ENCODE measurements at regions not wholly inside any gene's neighbourhood (a gene's known extent, or its start where the extent isn't known, plus 50 kb on each side); places are given as distances from the start of the nearest gene placed in this dataset.
A peak's percentile ranks its signal among the peaks of the same experiment; 100 is the strongest.

DNA sequence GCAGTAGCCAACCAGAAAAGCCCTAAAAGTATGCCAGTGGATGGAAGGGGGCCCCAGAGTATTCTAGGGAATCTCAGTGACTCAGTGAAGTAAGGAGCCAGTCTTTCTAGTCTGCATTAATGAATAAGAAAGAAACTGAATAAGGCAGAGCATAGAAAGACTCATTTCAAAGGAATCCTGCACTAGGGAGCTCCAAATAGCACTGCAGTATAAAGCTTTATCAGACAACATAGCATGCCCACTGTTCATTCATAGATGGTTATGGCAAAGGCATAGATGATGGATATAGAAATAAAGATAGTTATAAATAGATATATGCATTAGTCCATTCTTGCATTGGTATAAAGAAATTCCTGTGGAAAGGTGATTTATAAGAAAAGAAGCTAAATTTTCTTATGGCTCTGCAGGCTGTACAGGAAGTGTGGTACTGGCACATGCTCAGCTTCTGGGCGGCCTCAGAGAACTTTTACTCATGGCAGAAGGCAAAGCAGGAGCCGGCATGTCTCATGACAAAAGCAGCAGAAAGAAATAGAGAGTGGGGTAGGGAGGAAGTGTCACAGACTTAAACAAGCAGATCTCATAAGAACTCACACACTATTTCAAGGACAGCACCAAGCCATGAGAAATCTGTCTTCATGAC, 498.5 kb downstream of the CDY2B start:
- no peaks in the 10 kb centered on the region for H3K27me3 ChIP-seq (ENCODE audit: control insufficient read depth, insufficient read depth, low read length)
- no peak for DNase-seq (ENCODE audit: low read depth, low spot score)
- H3K9me3 ChIP-seq (ENCODE audit: control insufficient read depth, insufficient read depth, low read length) = no peaks in the 10 kb centered on the region
- no CpG with 5 or more reads among the region's 2 CpGs for WGBS (ENCODE audit: insufficient coverage, insufficient read length)
- H3K36me3 ChIP-seq (ENCODE audit: control insufficient read depth, insufficient read depth, low read length) = no peaks in the 10 kb centered on the region
- no peak overlapping the region for H3K4me3 ChIP-seq (ENCODE audit: low read length)
- H3K27ac ChIP-seq (ENCODE audit: low read length) = no peak overlapping the region
- H3K4me1 ChIP-seq (ENCODE audit: control insufficient read depth, insufficient read depth, low read length) = no peaks in the 10 kb centered on the region

GRCh38 chrY:17378326-17378725, 501.7 kb downstream of the CDY2B start:
- Histone ChIP-seq H3K27ac (ENCODE audit: low read length) (no peak overlapping the region), H3K4me3 (ENCODE audit: low read length) (no peak overlapping the region), H3K36me3 (ENCODE audit: control insufficient read depth, insufficient read depth, low read length) (no peaks in the 10 kb centered on the region), H3K9me3 (ENCODE audit: control insufficient read depth, insufficient read depth, low read length) (no peaks in the 10 kb centered on the region), H3K27me3 (ENCODE audit: control insufficient read depth, insufficient read depth, low read length) (no peaks in the 10 kb centered on the region), H3K4me1 (ENCODE audit: control insufficient read depth, insufficient read depth, low read length) (no peaks in the 10 kb centered on the region)
- WGBS (ENCODE audit: insufficient coverage, insufficient read length) = no CpG with 5 or more reads among the region's 1 CpG
- DNase-seq (ENCODE audit: low read depth, low spot score) = no peak

DNA sequence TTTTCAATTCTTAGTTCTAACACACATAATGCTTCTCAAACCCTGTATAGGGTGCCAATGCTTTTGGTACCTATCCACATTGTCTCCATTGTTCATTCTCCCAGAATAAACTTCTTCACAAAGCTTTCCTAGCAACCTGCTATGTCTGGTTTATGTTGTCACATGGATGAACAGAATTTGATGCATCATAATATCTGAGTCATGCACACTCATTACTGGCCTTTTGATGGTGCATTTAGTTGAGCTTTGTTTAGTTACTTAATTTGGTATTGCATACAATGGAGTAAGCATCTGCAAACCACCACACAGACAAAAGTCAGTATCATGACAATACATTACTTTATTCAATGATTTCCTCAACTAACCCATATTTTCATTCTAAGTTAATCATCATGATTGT, 511.6 kb downstream of the CDY2B start:
- Histone ChIP-seq H3K27me3 (ENCODE audit: control insufficient read depth, insufficient read depth, low read length) (no peaks in the 10 kb centered on the region), H3K4me3 (ENCODE audit: low read length) (no peak overlapping the region), H3K27ac (ENCODE audit: low read length) (no peak overlapping the region), H3K36me3 (ENCODE audit: control insufficient read depth, insufficient read depth, low read length) (no peaks in the 10 kb centered on the region), H3K9me3 (ENCODE audit: control insufficient read depth, insufficient read depth, low read length) (no peaks in the 10 kb centered on the region), H3K4me1 (ENCODE audit: control insufficient read depth, insufficient read depth, low read length) (no peaks in the 10 kb centered on the region)
- DNase-seq (ENCODE audit: low read depth, low spot score) = no peak

DNA sequence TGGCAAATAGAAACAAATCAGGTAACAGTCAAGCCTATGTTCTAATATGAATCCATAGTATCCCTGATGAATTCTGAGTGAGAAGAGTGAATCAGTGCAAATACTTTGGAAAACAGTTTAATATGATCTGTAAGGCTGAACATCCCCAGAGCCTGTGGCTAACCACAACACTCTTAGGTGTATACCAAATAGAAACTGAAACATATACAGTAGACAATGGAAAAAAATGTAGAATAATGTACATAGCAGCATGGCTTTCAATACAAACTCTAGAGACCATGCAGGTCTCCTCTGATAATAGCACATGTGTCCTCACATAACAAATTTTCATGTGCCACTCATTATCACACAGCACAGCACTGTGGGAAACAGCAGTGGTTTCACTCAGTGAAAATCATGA, 513.6 kb downstream of the CDY2B start:
- no peak overlapping the region for H3K4me3 ChIP-seq (ENCODE audit: low read length)
- no peaks in the 10 kb centered on the region for H3K27me3 ChIP-seq (ENCODE audit: control insufficient read depth, insufficient read depth, low read length)
- no peaks in the 10 kb centered on the region for H3K36me3 ChIP-seq (ENCODE audit: control insufficient read depth, insufficient read depth, low read length)
- no peaks in the 10 kb centered on the region for H3K9me3 ChIP-seq (ENCODE audit: control insufficient read depth, insufficient read depth, low read length)
- DNase-seq (ENCODE audit: low read depth, low spot score) = no peak
- H3K27ac ChIP-seq (ENCODE audit: low read length) = no peak overlapping the region
- no peaks in the 10 kb centered on the region for H3K4me1 ChIP-seq (ENCODE audit: control insufficient read depth, insufficient read depth, low read length)

GRCh38 chrY:17339028-17339427, 541.0 kb downstream of the CDY2B start:
- no CpG with 5 or more reads among the region's 4 CpGs for WGBS (ENCODE audit: insufficient coverage, insufficient read length)
- Histone ChIP-seq H3K4me3 (ENCODE audit: low read length) (no peak overlapping the region), H3K9me3 (ENCODE audit: control insufficient read depth, insufficient read depth, low read length) (no peaks in the 10 kb centered on the region), H3K4me1 (ENCODE audit: control insufficient read depth, insufficient read depth, low read length) (no peaks in the 10 kb centered on the region), H3K27me3 (ENCODE audit: control insufficient read depth, insufficient read depth, low read length) (no peaks in the 10 kb centered on the region), H3K36me3 (ENCODE audit: control insufficient read depth, insufficient read depth, low read length) (no peaks in the 10 kb centered on the region), H3K27ac (ENCODE audit: low read length) (no peak overlapping the region)
- peak; percentile 2 for DNase-seq (ENCODE audit: low read depth, low spot score)

DNA sequence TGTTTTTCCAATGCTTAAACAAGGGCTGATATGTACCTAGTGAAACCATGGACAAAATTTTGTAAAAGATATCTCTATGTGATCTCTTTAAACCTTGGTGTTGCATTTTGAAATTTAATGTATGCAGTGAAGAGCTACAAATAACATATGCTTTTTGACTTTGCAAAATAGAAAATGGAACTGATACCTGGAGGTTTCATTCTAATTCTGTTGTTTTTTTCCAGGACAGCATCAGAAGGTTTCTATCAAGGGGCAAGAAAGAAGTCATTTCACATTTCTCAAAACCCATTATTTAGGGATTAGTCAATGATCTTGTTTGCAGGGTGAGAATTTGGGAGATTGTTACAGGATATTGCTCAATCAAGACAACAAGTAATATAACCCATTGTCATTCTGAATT, 549.3 kb downstream of the CDY2B start:
- H3K27ac ChIP-seq (ENCODE audit: low read length) = no peak overlapping the region

DNA sequence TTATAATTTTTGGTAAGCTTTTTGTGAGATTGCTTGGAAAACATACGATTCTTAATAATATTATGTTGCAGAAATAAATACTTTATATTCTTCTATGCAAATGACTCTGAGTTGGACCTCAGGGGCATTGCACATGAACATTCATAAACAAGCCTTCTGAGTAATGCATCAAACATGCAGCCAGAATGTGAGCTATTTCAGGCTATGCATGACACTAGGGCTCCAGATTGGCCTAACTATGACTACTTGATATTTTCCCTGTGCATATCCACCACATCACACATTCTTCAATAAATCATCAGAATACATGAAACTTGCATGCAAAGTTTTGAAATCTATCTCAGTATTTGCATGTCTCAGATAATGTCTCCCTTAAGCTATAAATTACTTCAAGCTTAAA, 560.1 kb downstream of the CDY2B start:
- Histone ChIP-seq H3K27ac (ENCODE audit: low read length) (no peak overlapping the region), H3K27me3 (ENCODE audit: control insufficient read depth, insufficient read depth, low read length) (no peaks in the 10 kb centered on the region), H3K4me3 (ENCODE audit: low read length) (no peak overlapping the region), H3K4me1 (ENCODE audit: control insufficient read depth, insufficient read depth, low read length) (no peaks in the 10 kb centered on the region), H3K36me3 (ENCODE audit: control insufficient read depth, insufficient read depth, low read length) (no peaks in the 10 kb centered on the region), H3K9me3 (ENCODE audit: control insufficient read depth, insufficient read depth, low read length) (no peaks in the 10 kb centered on the region)
- DNase-seq (ENCODE audit: low read depth, low spot score) = no peak
- no CpG with 5 or more reads among the region's 1 CpG for WGBS (ENCODE audit: insufficient coverage, insufficient read length)

More for the DNA sequence above, 549.3 kb downstream of the CDY2B start:
- no peak for DNase-seq (ENCODE audit: low read depth, low spot score)
- H3K4me1 ChIP-seq (ENCODE audit: control insufficient read depth, insufficient read depth, low read length) = no peaks in the 10 kb centered on the region
- no peaks in the 10 kb centered on the region for H3K27me3 ChIP-seq (ENCODE audit: control insufficient read depth, insufficient read depth, low read length)
- no peak overlapping the region for H3K4me3 ChIP-seq (ENCODE audit: low read length)
- H3K36me3 ChIP-seq (ENCODE audit: control insufficient read depth, insufficient read depth, low read length) = no peaks in the 10 kb centered on the region
- H3K9me3 ChIP-seq (ENCODE audit: control insufficient read depth, insufficient read depth, low read length) = no peaks in the 10 kb centered on the region

DNA sequence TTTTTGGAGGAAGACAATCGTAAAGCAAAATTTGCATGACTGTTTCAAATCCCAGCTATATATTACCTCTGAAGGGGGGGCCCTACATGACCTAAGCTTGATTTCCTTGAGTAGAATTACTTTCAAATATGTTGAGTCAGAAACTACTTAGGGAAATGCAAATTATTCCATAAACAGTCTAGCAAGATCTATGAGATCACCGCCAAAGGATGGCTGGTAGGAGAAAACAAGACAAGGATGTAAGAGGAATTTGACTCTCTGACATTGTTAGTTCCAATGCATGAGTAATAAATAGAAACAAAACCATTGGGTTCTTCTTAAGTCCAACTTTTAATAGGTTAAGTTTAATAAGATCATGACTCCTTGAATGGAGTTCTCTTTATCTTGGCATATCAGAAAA, 561.4 kb downstream of the CDY2B start:
- Histone ChIP-seq H3K9me3 (ENCODE audit: control insufficient read depth, insufficient read depth, low read length) (no peaks in the 10 kb centered on the region), H3K36me3 (ENCODE audit: control insufficient read depth, insufficient read depth, low read length) (no peaks in the 10 kb centered on the region), H3K27ac (ENCODE audit: low read length) (no peak overlapping the region), H3K4me3 (ENCODE audit: low read length) (no peak overlapping the region), H3K27me3 (ENCODE audit: control insufficient read depth, insufficient read depth, low read length) (no peaks in the 10 kb centered on the region), H3K4me1 (ENCODE audit: control insufficient read depth, insufficient read depth, low read length) (no peaks in the 10 kb centered on the region)
- no CpG with 5 or more reads among the region's 2 CpGs for WGBS (ENCODE audit: insufficient coverage, insufficient read length)
- DNase-seq (ENCODE audit: low read depth, low spot score) = no peak

DNA sequence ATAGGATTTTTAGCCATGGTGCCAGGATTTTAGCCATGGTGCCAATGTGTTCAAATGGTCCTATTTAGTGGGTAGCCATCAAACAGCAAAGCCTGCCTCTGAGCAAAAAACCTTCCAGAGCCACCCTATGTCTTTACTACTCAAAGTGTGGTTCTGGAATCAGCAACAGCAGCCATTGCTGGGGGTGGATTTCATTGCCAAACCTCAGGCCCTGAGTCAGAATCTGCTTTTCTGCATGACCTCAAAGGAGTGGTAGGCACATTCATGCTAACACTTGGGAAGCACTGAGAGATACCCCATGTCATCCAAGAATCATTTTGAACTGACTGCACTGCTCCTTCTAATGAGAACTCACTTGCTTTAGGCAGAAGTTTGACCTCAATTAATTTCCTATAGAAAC, 603.0 kb downstream of the CDY2B start:
- no peaks in the 10 kb centered on the region for H3K9me3 ChIP-seq (ENCODE audit: control insufficient read depth, insufficient read depth, low read length)
- no peak for DNase-seq (ENCODE audit: low read depth, low spot score)

GRCh38 chrY:17259497-17259896, 620.5 kb downstream of the CDY2B start:
- Histone ChIP-seq H3K9me3 (ENCODE audit: control insufficient read depth, insufficient read depth, low read length) (no peaks in the 10 kb centered on the region), H3K4me1 (ENCODE audit: control insufficient read depth, insufficient read depth, low read length) (no peaks in the 10 kb centered on the region), H3K27me3 (ENCODE audit: control insufficient read depth, insufficient read depth, low read length) (no peaks in the 10 kb centered on the region), H3K4me3 (ENCODE audit: low read length) (no peak overlapping the region), H3K27ac (ENCODE audit: low read length) (no peak overlapping the region), H3K36me3 (ENCODE audit: control insufficient read depth, insufficient read depth, low read length) (no peaks in the 10 kb centered on the region)
- no peak for DNase-seq (ENCODE audit: low read depth, low spot score)

More for the DNA sequence above, 603.0 kb downstream of the CDY2B start:
- no peak overlapping the region for H3K4me3 ChIP-seq (ENCODE audit: low read length)
- H3K4me1 ChIP-seq (ENCODE audit: control insufficient read depth, insufficient read depth, low read length) = no peaks in the 10 kb centered on the region
- H3K27me3 ChIP-seq (ENCODE audit: control insufficient read depth, insufficient read depth, low read length) = no peaks in the 10 kb centered on the region
- H3K36me3 ChIP-seq (ENCODE audit: control insufficient read depth, insufficient read depth, low read length) = no peaks in the 10 kb centered on the region
- H3K27ac ChIP-seq (ENCODE audit: low read length) = no peak overlapping the region

- H3K27ac ChIP-seq (ENCODE audit: low read length) = no peak overlapping the region
- no peaks in the 10 kb centered on the region for H3K27me3 ChIP-seq (ENCODE audit: control insufficient read depth, insufficient read depth, low read length)
- H3K4me1 ChIP-seq (ENCODE audit: control insufficient read depth, insufficient read depth, low read length) = no peaks in the 10 kb centered on the region
- WGBS (ENCODE audit: insufficient coverage, insufficient read length) = no CpG with 5 or more reads among the region's 2 CpGs
- H3K9me3 ChIP-seq (ENCODE audit: control insufficient read depth, insufficient read depth, low read length) = no peaks in the 10 kb centered on the region
- DNase-seq (ENCODE audit: low read depth, low spot score) = no peak
- no peak overlapping the region for H3K4me3 ChIP-seq (ENCODE audit: low read length)
- H3K36me3 ChIP-seq (ENCODE audit: control insufficient read depth, insufficient read depth, low read length) = no peaks in the 10 kb centered on the region
Measured at GRCh38 chrY:17238406-17238805, 641.6 kb downstream of the CDY2B start.
